ENCODE measurements at regions not wholly inside any gene's neighbourhood (a gene's known extent, or its start where the extent isn't known, plus 50 kb on each side); places are given as distances from the start of the nearest gene placed in this dataset.

- no peaks in the 10 kb centered on the region for H3K27me3 ChIP-seq (ENCODE audit: control insufficient read depth, extremely low read depth, insufficient read depth, low read length)
- no peak for TF ChIP-seq CTCF (optimal IDR thresholded peaks at IDR 0.05 in 1 of 3, IDR thresholded peaks at IDR 0.05 in 1 of 3, conservative IDR thresholded peaks at IDR 0.05 in 1 of 3; ENCODE audit: extremely low read depth in 1 of 3, insufficient read depth in 2 of 3, low read length in 3 of 3)
- TF ChIP-seq EZH2 (IDR thresholded peaks at IDR 0.05; ENCODE audit: low read length): no peak
- H3K4me3 ChIP-seq (ENCODE audit: control insufficient read depth in 2 of 3, extremely low read depth in 1 of 3, insufficient read depth in 2 of 3, low read depth in 1 of 3, low read length in 3 of 3): no peak overlapping the region
- dilution Hi-C loops (cut with MboI; ENCODE audit: extremely low pct_ligation_motif_present, low sequenced_read_pairs): no loop called here
- H3K9me1 ChIP-seq (ENCODE audit: control insufficient read depth, extremely low read depth, insufficient read depth, low read length): no peaks in the 10 kb centered on the region
- H3K27ac ChIP-seq (ENCODE audit: control insufficient read depth, insufficient read depth, low read length): no peak overlapping the region
- H3K4me2 ChIP-seq (ENCODE audit: control insufficient read depth, extremely low read depth, insufficient read depth, low read depth, low read length): no peak overlapping the region
- H3K79me2 ChIP-seq (ENCODE audit: control insufficient read depth, insufficient read depth, low read length): no peaks in the 10 kb centered on the region
- no peaks in the 10 kb centered on the region for H3K36me3 ChIP-seq (ENCODE audit: control insufficient read depth in 2 of 2, extremely low read depth in 1 of 2, insufficient read depth in 2 of 2, low read length in 2 of 2)
- no peaks in the 10 kb centered on the region for H3K4me1 ChIP-seq (ENCODE audit: control insufficient read depth, extremely low read depth, insufficient read depth, low read length)
- FAIRE-seq (no peak), DNase-seq (ENCODE audit: low read depth, low spot score) (no peak)
- no peak overlapping the region for H2AFZ ChIP-seq (ENCODE audit: control insufficient read depth, low read length)
- no peak overlapping the region for H3K9ac ChIP-seq (ENCODE audit: control insufficient read depth, extremely low read depth, insufficient read depth, low read length)
- no peaks in the 10 kb centered on the region for H3K9me3 ChIP-seq (ENCODE audit: control insufficient read depth, low read depth, low read length)
- no peaks in the 10 kb centered on the region for H4K20me1 ChIP-seq (ENCODE audit: control insufficient read depth, extremely low read depth, insufficient read depth, low read length)
These were observed 1235.3 kb downstream of the FSTL5 start for GRCh38 chr4:160928482-160928881.

- H3K79me2 ChIP-seq (ENCODE audit: control insufficient read depth, insufficient read depth, low read length): no peaks in the 10 kb centered on the region
- H3K9ac ChIP-seq (ENCODE audit: control insufficient read depth, extremely low read depth, insufficient read depth, low read length): no peak overlapping the region
- no peaks in the 10 kb centered on the region for H3K4me1 ChIP-seq (ENCODE audit: control insufficient read depth, extremely low read depth, insufficient read depth, low read length)
- no peak for TF ChIP-seq CTCF (optimal IDR thresholded peaks at IDR 0.05 in 1 of 3, IDR thresholded peaks at IDR 0.05 in 1 of 3, conservative IDR thresholded peaks at IDR 0.05 in 1 of 3; ENCODE audit: extremely low read depth in 1 of 3, insufficient read depth in 2 of 3, low read length in 3 of 3)
- no peak for TF ChIP-seq EZH2 (IDR thresholded peaks at IDR 0.05; ENCODE audit: low read length)
- no peak overlapping the region for H3K4me2 ChIP-seq (ENCODE audit: control insufficient read depth, extremely low read depth, insufficient read depth, low read depth, low read length)
- H3K27me3 ChIP-seq (ENCODE audit: control insufficient read depth, extremely low read depth, insufficient read depth, low read length): no peaks in the 10 kb centered on the region
- H3K9me1 ChIP-seq (ENCODE audit: control insufficient read depth, extremely low read depth, insufficient read depth, low read length): no peaks in the 10 kb centered on the region
- FAIRE-seq (no peak), DNase-seq (ENCODE audit: low read depth, low spot score) (no peak)
- dilution Hi-C loops (cut with MboI; ENCODE audit: extremely low pct_ligation_motif_present, low sequenced_read_pairs): no loop called here
- no peaks in the 10 kb centered on the region for H3K9me3 ChIP-seq (ENCODE audit: control insufficient read depth, low read depth, low read length)
- no peak overlapping the region for H2AFZ ChIP-seq (ENCODE audit: control insufficient read depth, low read length)
- no peak overlapping the region for H3K4me3 ChIP-seq (ENCODE audit: control insufficient read depth in 2 of 3, extremely low read depth in 1 of 3, insufficient read depth in 2 of 3, low read depth in 1 of 3, low read length in 3 of 3)
- no peaks in the 10 kb centered on the region for H4K20me1 ChIP-seq (ENCODE audit: control insufficient read depth, extremely low read depth, insufficient read depth, low read length)
- H3K27ac ChIP-seq (ENCODE audit: control insufficient read depth, insufficient read depth, low read length): no peak overlapping the region
- H3K36me3 ChIP-seq (ENCODE audit: control insufficient read depth in 2 of 2, extremely low read depth in 1 of 2, insufficient read depth in 2 of 2, low read length in 2 of 2): no peaks in the 10 kb centered on the region
These were observed 1216.1 kb downstream of the FSTL5 start for GRCh38 chr4:160947653-160948052.

Measured in keratinocyte (primary cell).